Breast epithelium (tissue), 4 donors: ENCODE measurements at regions not wholly inside any gene's neighbourhood (a gene's known extent, or its start where the extent isn't known, plus 50 kb on each side); places are given as distances from the start of the nearest gene placed in this dataset.

Source experiments
- DNase-seq, 2 donors: peaks; one replicate each; pipeline ENCODE4 v3.0.0-alpha.2; 2019; ENCODE audit warnings: low spot score in 2 of 2
- H3K27ac ChIP-seq, 2 donors: fragments of 200-600 bp; sonication (generic) in 1 of 2; one replicate each; pipeline ENCODE4 v1.5.1; 2016 to 2019; ENCODE audit warnings: mild to moderate bottlenecking in 1 of 2
- H3K27me3 ChIP-seq, 2 donors: fragments of 200-600 bp; sonication (generic) in 1 of 2; one replicate each; pipeline versions ENCODE4 v1.5.1 to v1.6.0; 2017 to 2019; ENCODE audit warnings: control low read depth in 1 of 2, mild to moderate bottlenecking in 1 of 2
- H3K36me3 ChIP-seq: fragments of 200-600 bp; one replicate; pipeline ENCODE4 v1.5.1; 2019
- H3K4me1 ChIP-seq, 2 donors: fragments of 200-600 bp; sonication (generic); one replicate each; pipeline ENCODE4 v1.5.1; 2016 to 2019; ENCODE audit warnings: control low read depth in 1 of 2
- H3K4me3 ChIP-seq, 3 donors: fragments of 200-600 bp; sonication (generic); 1 replicate in 2 of 3; 2 replicates in 1 of 3; pipeline ENCODE4 v1.5.1; 2016 to 2019; ENCODE audit warnings: mild to moderate bottlenecking in 3 of 3, moderate library complexity in 2 of 3
- H3K9me3 ChIP-seq, 2 donors: fragments of 200-600 bp; sonication (generic) in 1 of 2; one replicate each; pipeline ENCODE4 v1.5.1; 2016 to 2019; ENCODE audit warnings: control low read depth in 1 of 2
- POLR2A ChIP-seq: fragments of 450-650 bp; IDR thresholded peaks from one replicate; pipeline ENCODE4 v1.6.1; 2016; ENCODE audit warnings: antibody characterized with exemption, mild to moderate bottlenecking, moderate library complexity
- POLR2AphosphoS5 ChIP-seq, 3 donors: sonication (generic); formaldehyde crosslinking; IDR thresholded peaks; one replicate each; pipeline ENCODE4 v1.6.1; 2017; ENCODE audit warnings: antibody characterized with exemption in 3 of 3
- intact Hi-C: fragments of 100-400 bp; cut with DNase I; formaldehyde crosslinking; loops from one replicate; pipeline ENCODE4 v1.15.1; 2023; ENCODE audit warnings: low total_unique reads
- TF ChIP-seq, protein P1 (sequence below), 3 donors: fragments of 450-650 bp; IDR thresholded peaks; one replicate each; pipeline ENCODE4 v1.5.1; 2016 to 2017; ENCODE audit warnings: antibody characterized with exemption in 3 of 3, mild to moderate bottlenecking in 3 of 3, moderate library complexity in 3 of 3

DNA sequence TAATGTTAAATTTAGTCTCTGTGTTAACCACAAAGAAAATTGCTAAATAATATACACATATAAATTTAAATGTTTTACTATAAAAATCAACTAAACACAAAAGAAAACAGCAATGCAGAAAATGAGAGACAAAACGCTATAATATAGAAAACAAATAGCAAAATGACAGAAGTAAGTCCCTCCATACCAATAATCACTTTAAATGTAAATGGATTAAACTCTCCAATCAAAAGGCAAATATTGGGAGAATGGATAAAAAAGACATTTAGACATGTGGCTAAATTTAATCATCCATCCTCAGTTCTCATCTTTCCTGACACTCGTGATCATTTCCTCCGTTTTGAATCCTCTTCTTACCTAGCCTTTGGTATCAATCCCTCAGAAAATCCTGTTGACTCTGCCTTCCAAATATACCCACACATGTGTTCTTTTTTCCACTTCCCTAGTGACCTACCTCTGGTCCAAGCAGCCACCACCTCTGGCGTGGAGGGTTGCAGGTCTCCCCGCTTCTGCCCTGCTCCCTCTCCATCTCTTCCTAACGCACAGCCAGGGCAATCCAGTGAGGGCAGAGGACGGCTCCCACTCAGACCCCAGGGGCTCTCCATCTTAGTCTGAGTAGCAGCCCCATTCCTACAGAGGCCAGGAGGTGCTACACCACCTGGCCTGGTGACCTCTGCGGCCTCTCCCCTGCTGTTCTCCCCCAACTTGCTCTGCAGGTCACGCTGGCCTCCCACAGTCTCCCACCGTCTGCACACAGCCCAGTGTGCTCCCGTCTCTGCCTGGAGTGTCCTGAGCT is 149.2 kb downstream of the RNASET2 start:
- intact Hi-C loops: no loop called here
- no peak for DNase-seq
- Histone ChIP-seq H3K27ac (no peak overlapping the region), H3K9me3 (peaks cover 13 to 33% of the 10 kb centered on the region in 2 donors), H3K4me1 (no peaks in the 10 kb centered on the region), H3K4me3 (no peak overlapping the region), H3K36me3 (no peaks in the 10 kb centered on the region), H3K27me3 (no peaks in the 10 kb centered on the region)
- TF ChIP-seq POLR2A (no peak), POLR2AphosphoS5 (IDR thresholded peaks at IDR 0.05) (no peak)
- TF ChIP-seq, protein P1, sequence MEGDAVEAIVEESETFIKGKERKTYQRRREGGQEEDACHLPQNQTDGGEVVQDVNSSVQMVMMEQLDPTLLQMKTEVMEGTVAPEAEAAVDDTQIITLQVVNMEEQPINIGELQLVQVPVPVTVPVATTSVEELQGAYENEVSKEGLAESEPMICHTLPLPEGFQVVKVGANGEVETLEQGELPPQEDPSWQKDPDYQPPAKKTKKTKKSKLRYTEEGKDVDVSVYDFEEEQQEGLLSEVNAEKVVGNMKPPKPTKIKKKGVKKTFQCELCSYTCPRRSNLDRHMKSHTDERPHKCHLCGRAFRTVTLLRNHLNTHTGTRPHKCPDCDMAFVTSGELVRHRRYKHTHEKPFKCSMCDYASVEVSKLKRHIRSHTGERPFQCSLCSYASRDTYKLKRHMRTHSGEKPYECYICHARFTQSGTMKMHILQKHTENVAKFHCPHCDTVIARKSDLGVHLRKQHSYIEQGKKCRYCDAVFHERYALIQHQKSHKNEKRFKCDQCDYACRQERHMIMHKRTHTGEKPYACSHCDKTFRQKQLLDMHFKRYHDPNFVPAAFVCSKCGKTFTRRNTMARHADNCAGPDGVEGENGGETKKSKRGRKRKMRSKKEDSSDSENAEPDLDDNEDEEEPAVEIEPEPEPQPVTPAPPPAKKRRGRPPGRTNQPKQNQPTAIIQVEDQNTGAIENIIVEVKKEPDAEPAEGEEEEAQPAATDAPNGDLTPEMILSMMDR (IDR thresholded peaks at IDR 0.05): no peak

DNA sequence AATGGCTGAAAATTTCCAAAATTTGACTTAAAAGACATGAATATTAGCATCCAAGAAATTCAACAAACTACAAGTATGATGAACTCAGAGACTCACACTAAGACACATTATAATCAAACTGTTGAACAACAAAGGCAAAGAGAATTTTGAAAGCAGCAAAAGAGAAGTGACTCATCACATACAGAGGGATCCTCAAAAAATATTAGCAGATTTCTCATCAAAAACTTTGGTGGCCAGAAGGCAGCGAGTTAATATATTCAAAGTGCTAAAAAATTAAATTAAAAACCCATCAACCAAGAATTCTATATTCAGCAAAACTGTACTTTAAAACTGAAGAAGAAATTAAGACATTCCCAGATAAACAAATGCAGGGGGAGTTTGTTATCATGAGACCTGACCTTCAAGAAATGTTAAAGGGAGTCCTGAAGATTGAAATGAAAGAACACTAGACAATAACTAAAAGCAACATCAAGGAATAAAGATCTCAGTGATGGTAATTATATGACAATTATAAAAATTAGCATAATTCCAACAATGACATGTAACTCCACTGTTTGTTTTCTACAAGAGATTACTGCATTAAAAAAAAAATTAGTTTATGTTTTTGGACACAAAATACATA is 150.0 kb downstream of the RNASET2 start:
- Histone ChIP-seq H3K4me3 (no peak overlapping the region), H3K36me3 (no peaks in the 10 kb centered on the region), H3K9me3 (peaks cover 13 to 33% of the 10 kb centered on the region in 2 donors), H3K4me1 (no peaks in the 10 kb centered on the region), H3K27me3 (no peaks in the 10 kb centered on the region), H3K27ac (no peak overlapping the region)
- DNase-seq: no peak
- TF ChIP-seq, protein P1 (IDR thresholded peaks at IDR 0.05): no peak
- TF ChIP-seq POLR2AphosphoS5 (IDR thresholded peaks at IDR 0.05): no peak
- intact Hi-C loops: no loop called here

DNA sequence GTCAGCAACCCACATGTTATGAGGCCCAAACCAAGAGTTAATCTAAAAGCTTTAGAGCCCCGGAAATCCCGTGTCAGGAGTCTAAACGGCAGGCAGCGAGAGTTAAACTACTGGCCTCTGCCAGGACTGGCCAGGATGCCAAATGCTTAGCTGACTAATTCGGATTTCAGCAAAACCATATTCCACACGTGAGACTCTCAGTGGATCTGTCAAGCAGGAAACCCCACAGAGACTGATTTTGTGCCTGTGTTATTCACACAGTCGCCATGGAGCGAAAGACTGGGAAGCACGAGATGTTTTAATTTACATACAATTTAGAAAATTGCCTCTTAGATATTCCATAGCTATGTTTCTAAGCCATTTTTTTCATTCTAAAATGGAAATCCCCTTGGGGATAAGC is 152.9 kb downstream of the RNASET2 start:
- no peak overlapping the region for H3K27ac ChIP-seq
- no peaks in the 10 kb centered on the region for H3K36me3 ChIP-seq
- DNase-seq: no peak
- no peaks in the 10 kb centered on the region for H3K27me3 ChIP-seq
- TF ChIP-seq POLR2AphosphoS5 (IDR thresholded peaks at IDR 0.05): no peak
- TF ChIP-seq, protein P1 (IDR thresholded peaks at IDR 0.05): no peak
- no peak for TF ChIP-seq POLR2A
- no peak overlapping the region for H3K4me3 ChIP-seq
- no peaks in the 10 kb centered on the region for H3K4me1 ChIP-seq
- peaks cover 13 to 33% of the 10 kb centered on the region in 2 donors for H3K9me3 ChIP-seq
- intact Hi-C loops: no loop called here

DNA sequence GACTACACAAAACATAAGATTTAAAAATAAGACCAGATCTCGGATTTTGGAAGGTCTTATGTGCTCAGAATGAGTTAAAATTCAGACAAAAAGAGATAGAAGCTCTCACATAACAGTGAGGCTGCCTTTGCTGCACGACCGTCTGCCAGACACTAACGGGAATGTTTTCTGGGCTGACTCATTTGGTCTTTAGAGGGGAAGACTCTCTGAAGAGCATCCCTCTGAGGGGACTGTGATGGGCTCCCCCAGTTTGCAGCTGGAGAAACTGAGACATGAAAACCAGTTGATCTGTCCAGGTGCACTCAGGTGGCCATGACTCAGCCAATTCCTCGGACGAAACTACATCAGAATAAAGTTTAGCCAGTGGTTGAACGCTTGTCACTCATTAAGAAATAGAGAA is 153.9 kb downstream of the RNASET2 start:
- Histone ChIP-seq H3K27ac (no peak overlapping the region), H3K4me3 (no peak overlapping the region), H3K27me3 (no peaks in the 10 kb centered on the region), H3K9me3 (peaks cover 4 to 23% of the 10 kb centered on the region in 2 donors), H3K36me3 (no peaks in the 10 kb centered on the region), H3K4me1 (no peaks in the 10 kb centered on the region)
- TF ChIP-seq POLR2AphosphoS5 (IDR thresholded peaks at IDR 0.05): no peak
- TF ChIP-seq, protein P1 (IDR thresholded peaks at IDR 0.05): no peak
- TF ChIP-seq POLR2A: no peak
- DNase-seq: no peak
- intact Hi-C loops: no loop called here

DNA sequence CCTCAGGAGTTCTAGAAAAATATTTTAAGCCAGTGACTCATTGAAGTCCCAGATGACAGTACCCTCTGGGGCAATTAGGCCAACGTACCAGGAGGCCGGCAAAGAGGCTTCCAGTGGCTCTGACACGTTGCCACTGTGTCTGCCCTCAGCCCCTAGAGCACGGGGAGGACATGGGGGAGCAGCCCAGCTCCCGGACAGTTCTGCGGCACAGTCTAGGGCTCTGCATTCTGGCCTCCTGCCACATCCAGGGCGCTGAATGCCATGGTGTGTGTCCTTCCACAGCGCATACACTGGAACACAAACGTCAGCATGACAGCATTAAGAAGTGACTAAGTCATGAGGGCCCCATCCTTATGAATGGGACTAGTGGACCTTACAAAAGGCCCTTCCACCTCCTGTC is 156.2 kb downstream of the RNASET2 start:
- H3K36me3 ChIP-seq: no peaks in the 10 kb centered on the region
- intact Hi-C loops: no loop called here
- DNase-seq: no peak
- peaks cover 0 to under 1% of the 10 kb centered on the region in 2 donors for H3K9me3 ChIP-seq
- no peaks in the 10 kb centered on the region for H3K27me3 ChIP-seq
- no peaks in the 10 kb centered on the region for H3K4me1 ChIP-seq
- TF ChIP-seq POLR2AphosphoS5 (IDR thresholded peaks at IDR 0.05) (no peak), POLR2A (no peak)
- TF ChIP-seq, protein P1 (IDR thresholded peaks at IDR 0.05): no peak
- no peak overlapping the region for H3K27ac ChIP-seq
- H3K4me3 ChIP-seq: no peak overlapping the region
